ENCODE measurements at regions not wholly inside any gene's neighbourhood (a gene's known extent, or its start where the extent isn't known, plus 50 kb on each side); places are given as distances from the start of the nearest gene placed in this dataset.

DNA sequence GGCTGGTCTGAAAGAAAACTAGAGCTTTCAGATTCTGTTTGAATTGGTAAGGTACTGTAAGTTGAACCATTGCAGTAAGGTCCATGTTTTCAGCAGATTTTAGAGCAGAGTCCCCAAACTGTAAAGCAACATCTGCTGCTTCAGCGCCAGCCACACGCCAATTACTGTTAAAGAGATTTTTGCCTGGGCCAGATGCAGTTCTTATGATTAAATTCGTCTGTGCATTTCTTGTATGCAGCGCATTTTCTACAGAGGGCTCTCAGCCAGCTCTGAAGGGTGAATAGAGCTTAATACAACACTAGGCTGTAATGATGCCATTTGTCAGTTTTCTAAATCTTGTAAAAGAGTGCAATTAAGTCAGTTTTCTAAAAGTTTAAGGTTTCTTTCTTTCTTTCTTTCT is 246.3 kb downstream of the COX7C start:
- no peaks in the 10 kb centered on the region for H3K9me3 Mint-ChIP-seq
- DNase-seq, result no peak
- H3K27me3 Mint-ChIP-seq, result peaks cover 0 to 13% (median 9%) of the 10 kb centered on the region in 5 donors
- POLR2A ChIA-PET, result no interaction called here
- no peak for ATAC-seq
- H3K27ac Mint-ChIP-seq, result no peak overlapping the region
- no peak overlapping the region for H3K4me3 Mint-ChIP-seq
- no peaks in the 10 kb centered on the region for H3K4me1 Mint-ChIP-seq
- no peaks in the 10 kb centered on the region for H3K36me3 Mint-ChIP-seq

DNA sequence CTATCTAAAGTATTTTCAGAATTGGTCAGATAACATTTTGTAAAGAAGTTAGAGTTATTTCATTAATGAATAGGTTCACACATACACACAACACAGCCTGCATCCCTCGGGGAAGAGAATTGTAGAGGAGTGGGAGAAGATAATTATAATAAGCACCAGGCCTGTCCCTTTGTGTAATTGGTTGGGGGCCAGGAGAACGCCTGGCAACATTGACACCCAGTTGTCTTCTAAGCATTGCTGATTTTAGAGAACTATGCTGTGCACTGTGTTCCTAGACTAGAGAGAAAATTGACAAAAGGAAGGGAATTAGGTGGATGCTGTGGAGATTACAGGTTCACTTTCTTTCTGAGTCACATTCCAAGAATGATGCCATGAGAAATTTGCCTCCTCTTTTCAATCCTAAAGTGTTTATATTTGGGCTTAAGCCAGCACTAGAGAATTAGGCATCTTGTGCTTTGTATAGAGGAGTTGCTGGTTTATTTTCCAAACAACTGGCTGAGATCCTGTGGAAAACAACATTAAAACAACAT is 247.6 kb downstream of the COX7C start:
- ATAC-seq (no peak), DNase-seq (no peak)
- no peaks in the 10 kb centered on the region for H3K4me1 Mint-ChIP-seq
- no peaks in the 10 kb centered on the region for H3K36me3 Mint-ChIP-seq
- H3K4me3 Mint-ChIP-seq, result no peak overlapping the region
- POLR2A ChIA-PET, result no interaction called here
- H3K27me3 Mint-ChIP-seq, result peaks cover 0 to 19% (median 9%) of the 10 kb centered on the region in 5 donors
- H3K9me3 Mint-ChIP-seq, result no peaks in the 10 kb centered on the region
- no peak overlapping the region for H3K27ac Mint-ChIP-seq

DNA sequence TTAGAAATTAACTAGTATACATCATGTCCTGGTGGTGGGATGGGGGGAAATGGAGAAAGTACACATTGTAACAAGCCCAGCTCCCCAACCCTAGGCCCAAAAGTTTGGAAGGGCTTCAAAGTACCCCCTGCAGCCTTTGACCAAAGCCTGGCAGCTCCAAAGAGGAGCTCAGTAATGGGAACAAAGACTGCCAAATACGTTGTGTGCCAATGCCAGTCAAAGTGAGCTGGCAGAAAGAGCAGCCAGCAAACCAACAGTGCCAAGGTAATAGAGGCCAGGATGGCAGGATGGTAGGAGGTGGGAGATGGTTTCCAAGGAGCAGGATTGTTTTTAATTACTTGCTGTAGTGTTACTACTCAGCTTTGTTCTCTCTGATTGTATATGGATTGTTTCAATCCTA is 248.3 kb downstream of the COX7C start:
- POLR2A ChIA-PET, result no interaction called here
- H3K4me3 Mint-ChIP-seq, result no peak overlapping the region
- DNase-seq, result no peak
- ATAC-seq, result no peak
- no peaks in the 10 kb centered on the region for H3K36me3 Mint-ChIP-seq
- peaks cover 0 to 20% (median 9%) of the 10 kb centered on the region in 5 donors for H3K27me3 Mint-ChIP-seq
- no peaks in the 10 kb centered on the region for H3K9me3 Mint-ChIP-seq
- H3K4me1 Mint-ChIP-seq, result no peaks in the 10 kb centered on the region
- no peak overlapping the region for H3K27ac Mint-ChIP-seq

DNA sequence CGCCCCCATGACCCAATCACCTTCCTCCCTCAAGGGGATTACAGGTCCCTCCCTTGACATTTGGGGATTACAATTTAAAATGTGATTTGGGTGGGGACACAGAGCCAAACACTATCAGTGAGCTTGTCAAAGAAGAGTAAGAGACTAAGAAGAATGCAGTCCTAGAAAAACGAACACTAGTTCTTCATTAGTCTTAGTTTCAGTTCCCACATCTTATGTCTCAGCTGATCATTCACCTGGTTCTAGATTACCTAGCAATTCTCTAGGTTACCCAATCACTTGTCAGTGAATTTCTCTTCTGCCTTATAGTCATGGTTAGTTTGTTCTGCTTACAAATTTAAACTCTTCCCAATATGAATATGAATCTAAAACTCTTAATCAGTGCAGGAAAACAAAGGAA is 251.5 kb downstream of the COX7C start:
- no peak for DNase-seq
- POLR2A ChIA-PET, result no interaction called here
- H3K4me3 Mint-ChIP-seq, result no peak overlapping the region

DNA sequence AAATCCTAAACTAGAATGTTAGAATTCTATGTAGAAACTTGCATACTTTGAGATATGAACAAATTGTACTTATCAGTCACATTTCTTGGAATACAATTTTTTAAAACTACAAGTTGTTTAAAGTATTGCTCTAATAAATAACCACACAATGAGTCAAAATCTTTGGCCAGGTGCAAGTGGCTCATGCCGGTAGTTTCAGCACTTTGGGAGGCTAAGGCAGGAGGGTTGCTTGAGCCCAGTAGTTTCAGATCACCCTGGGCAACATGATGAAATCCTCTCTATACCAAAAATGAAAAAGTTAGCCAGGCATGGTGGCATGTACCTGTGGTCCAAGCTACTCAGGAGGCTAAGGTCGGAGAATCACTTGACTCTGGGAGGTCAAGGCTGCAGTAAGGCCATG is 257.8 kb downstream of the COX7C start:
- Mint-ChIP-seq H3K36me3 (no peaks in the 10 kb centered on the region), H3K27ac (no peak overlapping the region), H3K4me1 (no peaks in the 10 kb centered on the region), H3K27me3 (peaks cover 0 to 8% (median 6%) of the 10 kb centered on the region in 5 donors), H3K4me3 (no peak overlapping the region), H3K9me3 (no peaks in the 10 kb centered on the region)
- POLR2A ChIA-PET, result no interaction called here
- ATAC-seq (no peak), DNase-seq (no peak)

More for the DNA sequence above, 251.5 kb downstream of the COX7C start:
- peaks cover 0 to 16% (median 9%) of the 10 kb centered on the region in 5 donors for H3K27me3 Mint-ChIP-seq
- H3K4me1 Mint-ChIP-seq, result no peaks in the 10 kb centered on the region
- no peak overlapping the region for H3K27ac Mint-ChIP-seq
- H3K9me3 Mint-ChIP-seq, result no peaks in the 10 kb centered on the region
- H3K36me3 Mint-ChIP-seq, result no peaks in the 10 kb centered on the region
- no peak for ATAC-seq

DNA sequence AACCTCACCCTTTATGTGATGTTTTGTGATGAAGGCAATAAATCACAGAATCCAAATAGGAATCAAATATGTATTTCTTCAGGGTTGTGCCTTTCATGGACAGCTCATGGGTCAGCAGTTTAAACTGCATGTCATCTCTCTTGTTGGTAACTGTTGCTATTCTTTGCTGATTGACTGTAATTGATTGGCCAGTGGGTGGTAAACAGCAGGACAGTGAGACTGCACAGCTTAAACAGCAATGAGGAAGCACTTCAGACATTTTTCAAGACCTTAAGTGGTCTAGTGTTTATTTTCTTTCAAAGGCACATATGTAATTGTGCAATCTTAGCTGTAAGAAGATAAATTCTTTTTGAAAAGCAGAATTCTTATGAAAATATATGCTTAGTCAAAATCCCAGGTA is 260.5 kb downstream of the COX7C start:
- H3K36me3 Mint-ChIP-seq, result no peaks in the 10 kb centered on the region
- H3K27ac Mint-ChIP-seq, result no peak overlapping the region
- DNase-seq (no peak), ATAC-seq (no peak)
- POLR2A ChIA-PET, result no interaction called here
- no peak overlapping the region for H3K4me3 Mint-ChIP-seq
- H3K4me1 Mint-ChIP-seq, result peaks cover 0 to 1% (median 0%) of the 10 kb centered on the region in 4 donors
- peaks cover 0 to 8% (median 5%) of the 10 kb centered on the region in 5 donors for H3K27me3 Mint-ChIP-seq
- no peaks in the 10 kb centered on the region for H3K9me3 Mint-ChIP-seq

DNA sequence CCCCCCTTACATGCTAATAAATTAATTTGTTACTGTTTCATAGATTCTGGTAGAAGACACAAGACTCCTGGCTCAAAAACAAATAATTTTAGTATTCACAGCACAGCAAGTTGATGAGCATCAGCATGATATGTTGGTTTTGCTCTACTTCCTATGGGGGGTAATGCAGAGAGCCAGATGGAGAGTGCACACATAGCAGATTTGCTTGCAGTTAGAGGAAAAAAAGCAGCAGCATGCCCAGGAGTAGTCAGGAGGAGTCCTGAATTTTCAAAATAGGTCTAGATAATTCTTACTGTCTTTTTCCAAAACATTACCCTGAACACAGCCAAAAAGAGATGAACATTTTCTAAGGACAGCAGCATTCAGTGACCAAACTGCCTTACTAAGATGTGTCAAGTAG is 261.3 kb downstream of the COX7C start:
- peaks cover 0 to 8% (median 5%) of the 10 kb centered on the region in 5 donors for H3K27me3 Mint-ChIP-seq
- H3K27ac Mint-ChIP-seq, result no peak overlapping the region
- H3K4me3 Mint-ChIP-seq, result no peak overlapping the region
- H3K36me3 Mint-ChIP-seq, result no peaks in the 10 kb centered on the region
- no peaks in the 10 kb centered on the region for H3K9me3 Mint-ChIP-seq
- ATAC-seq (no peak), DNase-seq (no peak)
- peaks cover 0 to 1% (median 0%) of the 10 kb centered on the region in 4 donors for H3K4me1 Mint-ChIP-seq
- POLR2A ChIA-PET, result no interaction called here

DNA sequence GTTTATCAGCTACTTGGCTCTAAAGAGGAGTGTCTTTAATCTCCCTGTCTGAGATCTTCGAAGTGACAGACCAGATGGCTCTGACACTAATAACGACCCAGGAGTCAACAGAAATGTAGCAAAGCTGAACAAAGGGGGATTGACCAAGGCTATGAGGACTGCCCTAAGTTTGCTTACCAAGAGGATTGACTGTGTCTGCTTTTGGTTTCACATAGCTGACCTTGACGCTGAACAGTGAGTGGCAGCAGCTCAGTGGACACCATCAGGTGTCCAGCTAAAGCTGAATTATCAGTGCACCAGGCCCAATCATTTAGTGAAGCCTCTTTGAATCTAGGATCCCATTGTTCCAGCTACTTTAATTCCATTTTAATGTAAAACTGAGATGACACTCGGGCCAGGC is 262.6 kb downstream of the COX7C start:
- POLR2A ChIA-PET, result no interaction called here
- Mint-ChIP-seq H3K4me1 (peaks cover 0 to 1% (median 0%) of the 10 kb centered on the region in 4 donors), H3K27ac (no peak overlapping the region), H3K9me3 (no peaks in the 10 kb centered on the region), H3K4me3 (no peak overlapping the region), H3K27me3 (peaks cover 0 to 12% (median 6%) of the 10 kb centered on the region in 5 donors), H3K36me3 (no peaks in the 10 kb centered on the region)
- DNase-seq (no peak), ATAC-seq (no peak)

DNA sequence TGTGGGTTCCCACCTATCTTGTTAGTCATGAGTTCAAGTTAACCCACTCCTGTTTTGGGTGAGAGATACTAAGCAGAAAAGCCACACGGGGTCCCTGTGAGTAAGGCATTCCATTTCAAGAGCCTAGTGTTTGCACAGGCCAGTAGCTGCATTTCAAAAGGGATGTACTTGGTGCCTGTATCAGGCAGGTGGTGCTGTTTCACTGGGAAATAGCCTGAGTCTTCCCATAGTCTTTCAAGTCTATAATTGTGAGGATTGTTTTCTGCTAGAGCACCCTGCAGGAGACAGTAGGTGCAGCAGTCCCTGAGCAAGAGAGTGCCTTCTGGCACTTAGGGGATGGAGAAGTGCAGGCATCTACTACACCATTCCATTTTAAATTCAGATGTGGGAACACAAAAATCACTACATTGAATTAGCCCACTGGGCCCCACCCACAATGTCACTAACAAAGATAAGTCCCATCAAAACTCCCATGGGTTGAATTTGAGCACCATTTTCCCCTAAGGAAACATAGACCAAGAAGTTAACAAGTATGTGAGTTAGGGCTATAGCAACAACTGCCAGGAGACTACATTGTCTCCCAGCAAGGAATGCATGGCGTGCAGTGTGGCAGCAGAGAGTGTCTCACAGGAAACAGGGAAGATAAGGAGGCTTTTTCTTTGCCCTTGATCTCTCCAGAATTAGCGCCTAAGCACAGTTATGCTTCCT is 263.2 kb downstream of the COX7C start:
- POLR2A ChIA-PET, result no interaction called here
- peak; percentile 68 to 81 for ATAC-seq
- H3K9me3 Mint-ChIP-seq, result no peaks in the 10 kb centered on the region
- H3K27ac Mint-ChIP-seq, result no peak overlapping the region
- peaks cover 0 to 1% (median 0%) of the 10 kb centered on the region in 4 donors for H3K4me1 Mint-ChIP-seq
- no peak overlapping the region for H3K4me3 Mint-ChIP-seq
- no peaks in the 10 kb centered on the region for H3K36me3 Mint-ChIP-seq
- peaks cover 0 to 13% (median 2%) of the 10 kb centered on the region in 5 donors for H3K27me3 Mint-ChIP-seq
- peak in 8 of 10 donors; percentile 3 to 42 (median 26) for DNase-seq

DNA sequence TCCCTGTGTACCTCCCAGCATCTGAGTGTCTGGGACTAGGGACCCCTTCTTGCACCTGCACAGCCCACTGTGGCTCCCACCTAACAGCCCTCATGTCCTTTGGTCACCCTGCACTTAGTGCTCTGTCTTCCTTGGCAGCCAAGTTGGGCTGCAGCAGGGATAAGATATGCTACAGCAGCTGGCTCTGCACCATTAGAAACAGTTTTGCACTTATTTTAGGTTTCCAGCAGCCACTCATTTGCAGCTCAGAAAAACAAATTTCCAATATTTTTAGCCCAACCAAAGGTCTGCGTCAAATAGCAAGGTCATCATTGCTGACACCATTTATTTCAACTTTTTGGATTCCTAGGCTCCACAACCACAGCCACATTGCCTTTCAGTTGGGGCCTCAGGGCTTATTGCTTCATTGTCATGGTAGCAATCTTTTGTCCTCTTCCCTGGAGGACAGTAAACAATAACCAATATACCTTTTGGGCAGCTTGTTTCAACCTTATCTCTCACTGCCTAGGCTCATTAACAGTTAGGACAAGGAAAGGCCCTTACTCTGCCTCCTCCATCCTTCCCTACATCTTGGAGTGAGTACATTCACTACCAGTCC is 263.9 kb downstream of the COX7C start:
- Mint-ChIP-seq H3K9me3 (no peaks in the 10 kb centered on the region), H3K4me1 (peaks cover 0 to 1% (median 0%) of the 10 kb centered on the region in 4 donors), H3K27ac (no peak overlapping the region), H3K36me3 (no peaks in the 10 kb centered on the region), H3K27me3 (peaks cover 0 to 12% (median 0%) of the 10 kb centered on the region in 5 donors), H3K4me3 (no peak overlapping the region)
- ATAC-seq (no peak), DNase-seq (no peak)
- POLR2A ChIA-PET, result no interaction called here

DNA sequence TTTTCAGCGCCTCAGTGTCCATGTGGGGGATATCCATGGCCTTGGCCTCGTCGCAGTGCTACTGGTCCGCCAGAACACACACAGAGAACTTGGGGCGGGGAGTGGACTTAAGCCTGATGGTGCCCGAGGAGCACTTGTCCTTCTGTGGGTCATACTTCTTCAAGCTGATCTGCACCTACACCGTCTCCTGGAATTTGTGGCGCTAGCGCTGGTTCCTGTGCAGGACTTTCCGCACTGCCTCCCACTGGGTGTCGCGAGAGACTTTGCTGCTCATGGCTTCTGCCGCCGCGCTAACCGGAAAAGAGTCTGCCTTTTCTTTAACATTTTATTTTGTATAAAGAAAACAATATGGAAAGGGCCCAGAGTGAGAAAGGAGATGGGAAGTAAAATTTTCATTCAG is 266.9 kb downstream of the COX7C start:
- H3K4me1 Mint-ChIP-seq, result peaks cover 0 to 1% (median 0%) of the 10 kb centered on the region in 4 donors
- POLR2A ChIA-PET, result no interaction called here
- ATAC-seq (no peak), DNase-seq (no peak)
- H3K27me3 Mint-ChIP-seq, result peaks cover 0 to 12% (median 3%) of the 10 kb centered on the region in 5 donors
- no peak overlapping the region for H3K4me3 Mint-ChIP-seq
- H3K9me3 Mint-ChIP-seq, result no peaks in the 10 kb centered on the region
- no peak overlapping the region for H3K27ac Mint-ChIP-seq
- no peaks in the 10 kb centered on the region for H3K36me3 Mint-ChIP-seq

DNA sequence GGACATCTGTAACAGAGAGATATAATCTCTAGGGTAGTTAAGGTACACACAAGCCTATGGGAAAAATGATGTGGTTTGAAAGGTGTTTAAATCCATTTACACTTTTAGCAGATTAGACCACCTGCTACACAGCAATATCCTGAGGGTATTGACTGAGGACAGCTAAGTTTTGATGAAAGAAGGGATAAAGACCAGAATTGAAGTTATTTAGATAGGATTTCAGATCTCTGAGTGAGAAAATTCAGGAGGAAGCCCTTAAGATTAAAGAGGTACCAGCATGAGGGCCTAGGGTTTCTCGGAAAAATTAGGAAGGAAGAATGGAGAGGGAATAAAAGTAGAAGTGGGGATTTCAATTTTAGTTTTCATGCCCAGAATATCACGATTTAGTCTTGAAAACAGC is 267.3 kb downstream of the COX7C start:
- no peak overlapping the region for H3K4me3 Mint-ChIP-seq
- POLR2A ChIA-PET, result no interaction called here
- no peaks in the 10 kb centered on the region for H3K36me3 Mint-ChIP-seq
- H3K9me3 Mint-ChIP-seq, result no peaks in the 10 kb centered on the region
- peaks cover 0 to 1% (median 0%) of the 10 kb centered on the region in 4 donors for H3K4me1 Mint-ChIP-seq
- ATAC-seq, result no peak
- no peak for DNase-seq
- H3K27me3 Mint-ChIP-seq, result peaks cover 0 to 12% (median 3%) of the 10 kb centered on the region in 5 donors
- no peak overlapping the region for H3K27ac Mint-ChIP-seq

DNA sequence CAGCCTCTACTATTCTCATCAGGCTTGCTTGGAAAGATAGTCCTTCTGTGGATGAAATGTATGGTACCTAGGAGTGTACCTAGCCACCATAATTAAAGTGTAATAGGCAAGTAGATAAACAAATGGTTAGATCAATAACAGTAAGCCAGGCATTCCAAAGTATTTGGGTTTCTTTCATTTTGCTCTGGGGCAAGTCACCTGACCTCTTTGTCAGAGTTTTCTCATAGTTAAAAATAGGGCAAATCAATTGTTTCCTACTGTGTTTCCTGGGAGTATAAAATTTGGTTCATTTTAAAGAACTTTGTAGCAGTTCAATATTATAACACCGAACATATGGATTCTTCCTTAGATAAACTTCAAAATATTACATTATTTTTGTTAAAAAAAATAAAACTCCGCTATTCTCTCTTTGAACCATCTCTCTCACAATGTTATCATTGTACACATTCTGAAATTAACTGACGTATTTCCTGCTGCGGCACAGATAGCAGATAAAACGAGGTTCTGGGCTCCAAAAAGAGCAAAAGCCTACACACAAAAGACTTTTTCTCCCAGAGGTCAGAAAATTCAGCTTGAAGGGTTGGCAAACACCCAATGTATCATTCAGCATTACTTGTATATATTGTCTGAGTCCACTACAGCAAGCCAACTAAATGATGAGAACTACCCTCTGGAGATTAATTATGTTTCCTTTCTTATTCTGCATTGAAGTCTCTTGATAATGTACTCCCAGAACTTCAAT is 267.9 kb downstream of the COX7C start:
- H3K27me3 Mint-ChIP-seq, result peaks cover 0 to 12% (median 3%) of the 10 kb centered on the region in 5 donors
- DNase-seq (no peak), ATAC-seq (no peak)
- H3K4me3 Mint-ChIP-seq, result no peak overlapping the region
- no peaks in the 10 kb centered on the region for H3K9me3 Mint-ChIP-seq
- H3K27ac Mint-ChIP-seq, result no peak overlapping the region
- no peaks in the 10 kb centered on the region for H3K36me3 Mint-ChIP-seq
- peaks cover 0 to 1% (median 0%) of the 10 kb centered on the region in 4 donors for H3K4me1 Mint-ChIP-seq
- POLR2A ChIA-PET, result no interaction called here

Data from naive thymus-derived CD8-positive, alpha-beta T cell (primary cell).